HFF-Myc (cell line): ENCODE measurements at regions not wholly inside any gene's neighbourhood (a gene's known extent, or its start where the extent isn't known, plus 50 kb on each side); places are given as distances from the start of the nearest gene placed in this dataset.

Experiments used
- DNase-seq: peaks from one replicate; pipeline ENCODE4 v3.0.0-alpha.2; 2011; ENCODE audit warnings: low read depth; ENCODE audit errors: extremely low read depth
- H3K4me3 ChIP-seq: replicated peaks from 2 replicates; pipeline ENCODE4 v1.5.1; 2011; ENCODE audit warnings: low read depth, mild to moderate bottlenecking, control low read depth, low read length
- CTCF ChIP-seq: IDR thresholded peaks from 2 replicates; pipeline ENCODE4 v1.5.1; 2012; ENCODE audit warnings: mild to moderate bottlenecking, low read depth, low read length, control low read depth; ENCODE audit errors: missing control alignments

- TF ChIP-seq CTCF = no peak
- H3K4me3 ChIP-seq = no peak overlapping the region
- no peak for DNase-seq
Measured at GRCh38 chr18:78696698-78697435, 282.8 kb upstream of the SALL3 start.

DNA sequence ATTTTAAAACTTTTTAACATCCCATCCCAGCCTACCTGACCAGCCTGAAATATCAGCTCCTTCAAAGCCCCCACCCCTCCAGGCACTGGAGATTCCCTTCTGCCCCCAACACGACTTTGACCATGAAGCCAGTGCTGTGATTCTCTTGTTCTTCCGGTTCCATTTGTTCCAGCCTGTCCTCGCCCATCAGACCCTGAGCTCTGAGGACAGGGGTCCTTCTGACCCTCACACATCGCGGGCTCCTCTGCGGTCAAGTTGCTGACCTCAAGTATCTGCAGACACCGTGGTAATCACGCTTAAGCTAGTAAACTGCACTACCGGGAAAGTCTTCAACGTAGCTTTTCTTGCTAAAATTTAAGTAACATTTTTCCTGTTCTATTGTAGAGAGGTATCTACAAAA lies 282.2 kb upstream of the SALL3 start:
- TF ChIP-seq CTCF = no peak
- no peak for DNase-seq
- no peak overlapping the region for H3K4me3 ChIP-seq

- H3K4me3 ChIP-seq = no peak overlapping the region
- no peak for TF ChIP-seq CTCF
Measured at GRCh38 chr18:78698914-78699313, 280.7 kb upstream of the SALL3 start.

DNA sequence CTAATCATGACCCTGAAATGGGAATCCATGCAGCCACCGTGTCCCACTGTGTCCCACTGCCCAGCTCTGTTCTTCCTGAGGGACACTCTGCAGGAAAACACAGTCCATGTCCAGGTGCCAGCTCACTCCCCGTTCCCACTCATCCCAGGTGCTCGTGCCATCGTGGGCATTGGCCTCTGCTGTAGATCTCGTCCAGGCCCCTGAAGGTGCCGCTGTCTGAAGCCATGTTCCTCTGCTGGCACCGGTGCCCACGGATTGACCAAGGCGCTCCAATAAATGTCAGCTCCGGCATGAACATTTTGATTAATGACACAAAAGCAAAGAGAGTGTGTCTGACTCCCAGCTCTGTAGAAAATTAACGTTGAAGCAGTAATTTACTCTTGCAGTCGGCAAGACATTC lies 280.1 kb upstream of the SALL3 start:
- no peak for DNase-seq
- no peak overlapping the region for H3K4me3 ChIP-seq
- TF ChIP-seq CTCF = no peak

More at GRCh38 chr18:78698914-78699313, 280.7 kb upstream of the SALL3 start:
- no peak for DNase-seq

DNA sequence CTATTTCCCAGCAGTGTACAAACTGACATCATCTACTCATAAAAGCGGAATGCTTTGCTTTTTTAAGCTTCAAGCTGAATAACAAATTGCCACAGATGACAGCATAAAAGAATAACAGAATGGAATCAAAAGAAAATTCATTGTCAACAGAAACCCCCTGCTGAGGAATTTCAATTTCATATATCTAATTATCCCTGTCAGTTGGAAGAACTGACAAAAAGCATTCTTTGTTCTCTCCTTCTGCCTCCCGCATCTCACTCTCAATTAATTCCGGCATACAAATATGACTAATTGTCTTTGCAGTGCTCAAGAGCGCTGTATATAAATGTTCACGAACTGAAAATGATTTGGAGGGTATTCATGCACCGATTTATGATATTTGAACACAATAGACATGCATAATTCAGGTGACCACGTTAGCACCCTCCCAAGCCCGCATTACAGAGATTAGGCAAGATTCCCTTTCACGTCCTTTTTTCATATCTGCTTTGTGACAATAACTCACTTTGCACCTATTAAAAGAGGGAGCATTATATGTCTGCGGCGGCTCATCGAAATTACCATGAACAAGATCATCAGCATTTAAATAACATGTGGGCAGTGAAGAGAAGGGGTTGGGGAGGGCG lies 277.7 kb upstream of the SALL3 start:
- no peak for TF ChIP-seq CTCF
- DNase-seq = no peak
- no peak overlapping the region for H3K4me3 ChIP-seq

DNA sequence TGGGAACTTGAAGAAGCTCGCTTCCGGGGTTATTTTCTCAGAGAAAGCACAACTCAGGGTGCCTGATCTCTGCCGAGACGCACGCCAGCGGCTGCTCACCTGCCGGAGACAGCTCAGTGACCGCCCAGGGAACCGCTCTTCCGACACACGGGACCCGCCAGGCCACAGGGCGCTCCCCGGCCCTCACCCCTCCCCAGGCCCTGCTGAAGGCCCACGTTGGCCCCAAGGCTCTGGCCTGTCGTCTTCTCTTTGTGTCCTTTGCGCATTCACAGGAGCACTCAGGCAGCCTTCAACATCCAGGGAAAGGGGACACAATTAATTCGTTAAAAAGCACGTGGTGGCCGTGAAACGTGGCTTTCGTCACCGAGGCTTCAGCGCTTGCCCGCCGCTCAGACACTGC lies 276.3 kb upstream of the SALL3 start:
- DNase-seq = no peak
- no peak overlapping the region for H3K4me3 ChIP-seq
- no peak for TF ChIP-seq CTCF

DNA sequence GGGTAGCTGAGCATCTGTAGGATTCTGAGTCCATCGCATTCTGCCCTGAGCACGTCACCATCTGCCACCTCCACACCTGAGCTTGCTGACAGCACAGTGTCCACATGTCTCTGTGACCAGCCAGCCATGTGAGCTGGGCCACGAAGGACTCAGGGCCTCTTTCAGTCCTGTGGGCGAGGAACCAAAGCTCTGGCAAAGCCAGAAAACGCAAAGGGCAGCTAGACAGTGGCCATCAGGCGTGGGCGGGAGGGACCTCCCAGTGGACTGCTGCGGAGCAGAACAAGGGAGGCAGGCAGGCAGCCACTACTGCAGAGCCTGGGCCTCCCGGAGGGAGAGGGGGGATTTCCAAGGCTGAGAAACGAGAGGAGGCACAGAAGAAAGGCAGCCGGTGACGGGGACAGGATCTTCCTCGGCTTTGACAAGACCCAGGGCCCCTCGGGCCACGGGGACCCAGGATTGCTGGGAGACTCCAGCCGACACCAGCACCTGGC lies 274.6 kb upstream of the SALL3 start:
- DNase-seq = no peak
- TF ChIP-seq CTCF = no peak
- no peak overlapping the region for H3K4me3 ChIP-seq
